ENCODE measurements at regions not wholly inside any gene's neighbourhood (a gene's known extent, or its start where the extent isn't known, plus 50 kb on each side); places are given as distances from the start of the nearest gene placed in this dataset.

DNA sequence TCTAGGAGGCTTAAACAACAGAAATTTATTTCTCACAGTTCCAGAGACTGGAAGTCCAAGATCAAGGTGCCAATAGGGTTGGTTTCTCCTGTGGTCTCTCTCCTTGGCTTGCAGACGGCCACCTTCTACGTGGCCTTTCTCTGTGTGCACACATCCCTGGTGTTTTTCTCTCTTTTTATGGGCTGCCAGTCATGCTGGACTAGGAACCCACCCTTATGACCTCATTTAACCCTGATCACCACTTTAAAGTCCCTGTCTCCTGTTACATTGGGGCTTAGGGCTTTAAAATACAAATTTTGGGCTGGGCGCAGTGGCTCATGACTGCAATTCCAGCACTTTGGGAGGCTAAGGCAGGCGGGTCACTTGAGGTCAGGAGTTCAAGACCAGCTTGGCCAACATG is 157.1 kb downstream of the TLE1 start:
- Histone ChIP-seq H3K27me3 (replicated peaks; ENCODE audit: control insufficient read depth, insufficient read depth, low read length, poor library complexity, severe bottlenecking) (no peaks in the 10 kb centered on the region), H3K4me1 (ENCODE audit: control insufficient read depth, insufficient read depth, low read length, poor library complexity, severe bottlenecking) (no peaks in the 10 kb centered on the region), H3K36me3 (ENCODE audit: control insufficient read depth, insufficient read depth, low read length) (no peaks in the 10 kb centered on the region), H3K4me3 (ENCODE audit: insufficient read depth, low read depth, low read length, poor library complexity, severe bottlenecking) (no peak overlapping the region), H3K9me3 (ENCODE audit: control insufficient read depth, low read length) (no peaks in the 10 kb centered on the region), H3K27ac (ENCODE audit: insufficient read depth, low read length, poor library complexity, severe bottlenecking) (no peak overlapping the region)
- no peak for DNase-seq

DNA sequence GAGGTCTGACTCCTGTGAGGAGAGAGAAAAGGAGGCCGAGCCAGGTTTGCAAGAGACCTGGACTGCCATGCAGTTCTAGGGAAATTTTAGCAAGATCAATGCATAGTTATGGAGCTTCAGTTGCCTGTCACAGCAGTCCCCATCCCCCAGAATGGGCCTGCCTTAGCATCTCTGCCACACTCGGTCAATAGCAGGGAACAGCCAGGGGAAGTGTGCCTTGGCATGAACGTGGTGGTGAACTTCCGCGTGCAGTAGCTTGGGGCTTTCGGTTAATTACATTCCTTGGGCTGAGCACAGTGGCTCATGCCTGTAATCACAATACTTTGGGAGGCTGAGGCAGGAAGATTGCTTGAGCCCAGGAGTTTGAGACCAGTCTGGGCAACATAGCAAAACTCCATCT is 157.8 kb downstream of the TLE1 start:
- no peak overlapping the region for H3K27ac ChIP-seq (ENCODE audit: insufficient read depth, low read length, poor library complexity, severe bottlenecking)
- DNase-seq: no peak
- H3K9me3 ChIP-seq (ENCODE audit: control insufficient read depth, low read length): no peaks in the 10 kb centered on the region
- no peaks in the 10 kb centered on the region for H3K36me3 ChIP-seq (ENCODE audit: control insufficient read depth, insufficient read depth, low read length)
- no peak overlapping the region for H3K4me3 ChIP-seq (ENCODE audit: insufficient read depth, low read depth, low read length, poor library complexity, severe bottlenecking)
- no peaks in the 10 kb centered on the region for H3K27me3 ChIP-seq (replicated peaks; ENCODE audit: control insufficient read depth, insufficient read depth, low read length, poor library complexity, severe bottlenecking)
- H3K4me1 ChIP-seq (ENCODE audit: control insufficient read depth, insufficient read depth, low read length, poor library complexity, severe bottlenecking): no peaks in the 10 kb centered on the region

DNA sequence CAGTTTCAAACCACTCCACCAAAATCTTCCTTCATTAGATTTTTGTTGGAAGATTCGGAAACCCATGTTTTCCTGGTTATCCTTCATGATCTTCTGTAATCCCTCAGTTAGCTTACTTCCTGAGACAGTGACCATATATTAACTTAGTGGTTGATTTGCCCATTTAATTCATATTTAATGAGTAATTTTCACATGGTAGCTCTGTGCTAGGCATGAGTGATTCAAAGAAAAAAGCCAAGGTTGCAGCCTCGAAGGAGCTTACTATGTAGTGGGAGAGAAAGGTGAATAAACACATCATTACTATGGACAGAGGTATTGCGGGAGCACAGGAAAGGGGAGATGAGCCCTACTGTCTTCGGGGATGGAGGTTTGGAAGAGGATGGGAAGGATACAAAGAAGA is 158.5 kb downstream of the TLE1 start:
- H3K27me3 ChIP-seq (replicated peaks; ENCODE audit: control insufficient read depth, insufficient read depth, low read length, poor library complexity, severe bottlenecking): no peaks in the 10 kb centered on the region
- no peak overlapping the region for H3K27ac ChIP-seq (ENCODE audit: insufficient read depth, low read length, poor library complexity, severe bottlenecking)
- DNase-seq: no peak
- H3K4me1 ChIP-seq (ENCODE audit: control insufficient read depth, insufficient read depth, low read length, poor library complexity, severe bottlenecking): no peaks in the 10 kb centered on the region
- no peaks in the 10 kb centered on the region for H3K9me3 ChIP-seq (ENCODE audit: control insufficient read depth, low read length)
- no peak overlapping the region for H3K4me3 ChIP-seq (ENCODE audit: insufficient read depth, low read depth, low read length, poor library complexity, severe bottlenecking)
- no peaks in the 10 kb centered on the region for H3K36me3 ChIP-seq (ENCODE audit: control insufficient read depth, insufficient read depth, low read length)

DNA sequence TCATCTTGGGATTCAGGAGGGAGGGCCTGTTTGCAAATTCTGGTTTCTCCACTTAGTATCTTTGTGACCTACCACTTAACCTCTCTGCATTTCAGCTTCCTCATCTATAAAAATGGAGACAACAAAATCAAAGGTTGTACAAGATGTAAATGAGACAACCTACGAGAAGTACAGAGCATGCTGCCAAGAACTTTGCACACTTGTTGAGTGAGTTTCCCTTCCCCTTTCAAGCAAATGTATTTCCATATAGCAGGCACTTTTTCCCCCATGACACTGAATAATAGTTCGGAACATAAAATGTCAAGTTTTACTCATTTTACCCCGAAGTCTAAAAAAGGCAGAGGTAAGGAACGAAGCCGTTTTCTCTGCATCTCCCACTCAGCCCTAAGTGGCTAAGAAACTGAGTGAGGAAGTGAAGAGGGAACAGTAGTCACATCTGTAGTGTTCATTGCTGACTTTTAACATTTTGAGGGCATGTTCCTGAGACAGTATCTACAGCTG is 159.0 kb downstream of the TLE1 start:
- Histone ChIP-seq H3K36me3 (ENCODE audit: control insufficient read depth, insufficient read depth, low read length) (no peaks in the 10 kb centered on the region), H3K9me3 (ENCODE audit: control insufficient read depth, low read length) (no peaks in the 10 kb centered on the region), H3K27ac (ENCODE audit: insufficient read depth, low read length, poor library complexity, severe bottlenecking) (no peak overlapping the region), H3K27me3 (replicated peaks; ENCODE audit: control insufficient read depth, insufficient read depth, low read length, poor library complexity, severe bottlenecking) (no peaks in the 10 kb centered on the region), H3K4me1 (ENCODE audit: control insufficient read depth, insufficient read depth, low read length, poor library complexity, severe bottlenecking) (no peaks in the 10 kb centered on the region), H3K4me3 (ENCODE audit: insufficient read depth, low read depth, low read length, poor library complexity, severe bottlenecking) (no peak overlapping the region)
- DNase-seq: no peak

DNA sequence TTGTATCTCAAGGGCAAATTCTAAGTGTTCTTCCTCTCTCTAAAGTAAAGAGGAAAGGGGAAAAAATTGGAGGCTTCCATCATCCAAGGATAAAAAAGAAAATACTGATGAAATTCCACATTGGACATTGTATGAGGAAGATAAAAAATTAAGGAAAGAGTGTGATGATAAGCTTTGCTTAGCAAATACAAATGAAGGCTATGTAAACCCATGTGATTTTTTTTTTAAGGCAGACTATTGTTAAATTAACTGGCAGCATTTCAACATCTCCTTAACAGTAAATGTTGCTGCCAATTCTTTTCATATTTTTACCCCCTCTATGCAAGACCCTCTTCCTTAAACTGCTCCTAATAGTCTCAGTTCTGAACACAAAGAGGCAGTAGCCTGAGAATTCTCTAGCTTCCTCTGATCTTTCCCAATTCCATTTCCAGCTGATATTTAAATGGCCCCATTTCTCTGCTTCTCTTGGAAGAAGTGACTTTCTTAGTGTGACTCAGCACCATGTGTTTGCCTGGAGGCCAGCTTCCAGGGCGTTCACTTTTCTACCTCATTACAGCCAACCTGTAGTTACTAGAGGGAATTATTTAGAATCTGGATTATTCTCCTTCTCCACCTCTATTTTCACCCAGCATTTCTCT is 159.7 kb downstream of the TLE1 start:
- H3K4me1 ChIP-seq (ENCODE audit: control insufficient read depth, insufficient read depth, low read length, poor library complexity, severe bottlenecking): no peaks in the 10 kb centered on the region
- no peak overlapping the region for H3K4me3 ChIP-seq (ENCODE audit: insufficient read depth, low read depth, low read length, poor library complexity, severe bottlenecking)
- no peak overlapping the region for H3K27ac ChIP-seq (ENCODE audit: insufficient read depth, low read length, poor library complexity, severe bottlenecking)
- no peaks in the 10 kb centered on the region for H3K9me3 ChIP-seq (ENCODE audit: control insufficient read depth, low read length)
- H3K27me3 ChIP-seq (replicated peaks; ENCODE audit: control insufficient read depth, insufficient read depth, low read length, poor library complexity, severe bottlenecking): no peaks in the 10 kb centered on the region
- H3K36me3 ChIP-seq (ENCODE audit: control insufficient read depth, insufficient read depth, low read length): no peaks in the 10 kb centered on the region
- no peak for DNase-seq

- Histone ChIP-seq H3K9me3 (ENCODE audit: control insufficient read depth, low read length) (no peaks in the 10 kb centered on the region), H3K4me3 (ENCODE audit: insufficient read depth, low read depth, low read length, poor library complexity, severe bottlenecking) (no peak overlapping the region), H3K27me3 (replicated peaks; ENCODE audit: control insufficient read depth, insufficient read depth, low read length, poor library complexity, severe bottlenecking) (no peaks in the 10 kb centered on the region), H3K36me3 (ENCODE audit: control insufficient read depth, insufficient read depth, low read length) (no peaks in the 10 kb centered on the region), H3K4me1 (ENCODE audit: control insufficient read depth, insufficient read depth, low read length, poor library complexity, severe bottlenecking) (no peaks in the 10 kb centered on the region), H3K27ac (ENCODE audit: insufficient read depth, low read length, poor library complexity, severe bottlenecking) (no peak overlapping the region)
- DNase-seq: no peak
Observed at GRCh38 chr9:81526587-81526986, 162.8 kb downstream of the TLE1 start.

DNA sequence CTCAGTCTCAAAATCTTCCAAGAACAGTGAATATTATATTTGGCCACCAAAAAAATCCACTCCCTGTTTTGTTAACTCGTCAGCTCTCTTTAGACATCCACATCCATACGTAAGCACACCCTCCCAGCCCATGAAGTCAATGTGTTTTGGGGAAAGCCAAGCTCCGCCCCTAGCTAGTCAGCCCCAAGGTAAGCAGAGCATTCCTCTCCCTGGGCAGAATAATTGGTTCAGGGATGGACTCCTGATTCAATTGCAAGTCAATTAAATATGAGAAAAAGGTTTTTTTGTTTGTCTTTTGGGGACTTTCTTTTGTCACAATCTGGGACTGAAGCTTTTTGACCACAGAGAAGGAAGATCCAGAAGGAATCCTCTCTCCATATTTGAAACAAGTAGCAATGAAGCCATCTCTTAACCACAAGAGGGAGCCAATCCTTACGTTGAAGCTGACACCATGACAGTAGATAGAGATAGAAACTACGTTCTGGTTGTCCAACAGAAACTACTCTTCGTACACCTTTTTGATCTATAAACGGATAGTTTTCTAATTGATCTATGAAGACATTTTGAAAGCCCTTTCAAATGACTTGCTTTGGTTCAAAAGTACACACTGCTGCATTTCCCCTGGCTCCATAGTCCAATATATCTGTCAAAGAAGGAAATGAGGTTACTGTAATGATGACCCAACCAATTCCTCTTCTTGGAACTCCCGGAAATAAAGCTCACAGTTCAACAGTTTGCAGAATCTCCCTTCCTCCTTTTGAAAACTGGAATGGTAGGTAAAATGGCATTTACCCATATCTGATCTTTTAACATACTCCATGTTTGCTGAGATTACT is 166.4 kb downstream of the TLE1 start:
- Histone ChIP-seq H3K27me3 (replicated peaks; ENCODE audit: control insufficient read depth, insufficient read depth, low read length, poor library complexity, severe bottlenecking) (no peaks in the 10 kb centered on the region), H3K9me3 (ENCODE audit: control insufficient read depth, low read length) (no peaks in the 10 kb centered on the region), H3K27ac (ENCODE audit: insufficient read depth, low read length, poor library complexity, severe bottlenecking) (no peak overlapping the region), H3K36me3 (ENCODE audit: control insufficient read depth, insufficient read depth, low read length) (no peaks in the 10 kb centered on the region), H3K4me1 (ENCODE audit: control insufficient read depth, insufficient read depth, low read length, poor library complexity, severe bottlenecking) (no peaks in the 10 kb centered on the region), H3K4me3 (ENCODE audit: insufficient read depth, low read depth, low read length, poor library complexity, severe bottlenecking) (no peak overlapping the region)
- no peak for DNase-seq

GRCh38 chr9:81521892-81522291 is 167.5 kb downstream of the TLE1 start:
- Histone ChIP-seq H3K4me1 (ENCODE audit: control insufficient read depth, insufficient read depth, low read length, poor library complexity, severe bottlenecking) (no peaks in the 10 kb centered on the region), H3K27ac (ENCODE audit: insufficient read depth, low read length, poor library complexity, severe bottlenecking) (no peak overlapping the region), H3K36me3 (ENCODE audit: control insufficient read depth, insufficient read depth, low read length) (no peaks in the 10 kb centered on the region), H3K9me3 (ENCODE audit: control insufficient read depth, low read length) (no peaks in the 10 kb centered on the region), H3K27me3 (replicated peaks; ENCODE audit: control insufficient read depth, insufficient read depth, low read length, poor library complexity, severe bottlenecking) (no peaks in the 10 kb centered on the region), H3K4me3 (ENCODE audit: insufficient read depth, low read depth, low read length, poor library complexity, severe bottlenecking) (no peak overlapping the region)
- no peak for DNase-seq

GRCh38 chr9:81519816-81520495 is 169.4 kb downstream of the TLE1 start:
- DNase-seq: no peak
- Histone ChIP-seq H3K9me3 (ENCODE audit: control insufficient read depth, low read length) (no peaks in the 10 kb centered on the region), H3K27ac (ENCODE audit: insufficient read depth, low read length, poor library complexity, severe bottlenecking) (no peak overlapping the region), H3K36me3 (ENCODE audit: control insufficient read depth, insufficient read depth, low read length) (no peaks in the 10 kb centered on the region), H3K27me3 (replicated peaks; ENCODE audit: control insufficient read depth, insufficient read depth, low read length, poor library complexity, severe bottlenecking) (no peaks in the 10 kb centered on the region), H3K4me1 (ENCODE audit: control insufficient read depth, insufficient read depth, low read length, poor library complexity, severe bottlenecking) (no peaks in the 10 kb centered on the region), H3K4me3 (ENCODE audit: insufficient read depth, low read depth, low read length, poor library complexity, severe bottlenecking) (no peak overlapping the region)

DNA sequence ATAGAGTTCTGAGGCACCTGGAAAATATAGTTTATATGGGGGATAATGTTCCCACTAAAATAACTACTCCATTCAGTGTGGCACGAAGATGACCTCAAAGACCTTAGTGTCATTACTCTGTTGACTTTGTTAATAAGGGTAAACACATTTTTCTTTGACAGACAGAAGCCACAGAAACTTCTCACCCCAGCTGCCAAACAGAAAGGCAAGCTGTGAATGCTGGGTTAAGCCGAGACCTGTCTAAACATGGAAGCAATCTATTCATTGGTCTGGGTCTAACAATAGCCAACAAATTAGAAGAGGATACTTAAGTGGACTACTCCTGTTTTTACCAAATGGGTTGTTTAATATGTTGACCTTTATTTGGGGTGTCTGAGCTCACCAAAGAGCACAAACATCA is 171.4 kb downstream of the TLE1 start:
- Histone ChIP-seq H3K27ac (ENCODE audit: insufficient read depth, low read length, poor library complexity, severe bottlenecking) (no peak overlapping the region), H3K4me1 (ENCODE audit: control insufficient read depth, insufficient read depth, low read length, poor library complexity, severe bottlenecking) (no peaks in the 10 kb centered on the region), H3K27me3 (replicated peaks; ENCODE audit: control insufficient read depth, insufficient read depth, low read length, poor library complexity, severe bottlenecking) (no peaks in the 10 kb centered on the region), H3K4me3 (ENCODE audit: insufficient read depth, low read depth, low read length, poor library complexity, severe bottlenecking) (no peak overlapping the region), H3K36me3 (ENCODE audit: control insufficient read depth, insufficient read depth, low read length) (no peaks in the 10 kb centered on the region), H3K9me3 (ENCODE audit: control insufficient read depth, low read length) (no peaks in the 10 kb centered on the region)
- DNase-seq: no peak
